IMR-90 (cell line): ENCODE measurements at regions not wholly inside any gene's neighbourhood (a gene's known extent, or its start where the extent isn't known, plus 50 kb on each side); places are given as distances from the start of the nearest gene placed in this dataset.

ENCODE experiments used
- ATAC-seq: fragments of 200-7000 bp; cut with Tn5 transposase; 2 replicates; pipeline ENCODE4 v1.9.1; 2020; ENCODE audit warnings: low read depth, mild to moderate bottlenecking, moderate library complexity
- BruUV-seq: library from RNA; stranded (reverse); fragments of 400-500 nt; replicated peaks from 2 replicates; lab custom pipeline; 2021; lab: Mats Ljungman, UMichigan
- CTCF ChIA-PET: fragments of 300-600 bp; formaldehyde crosslinking; extraction: SDS; loops from one replicate; lab custom pipeline; 2021; ENCODE audit warnings: antibody characterized with exemption; lab: Yijun Ruan, JAX
- POLR2A ChIA-PET: fragments of 300-600 bp; sonication (Branson Sonifier 250); formaldehyde crosslinking; loops from one replicate; lab custom pipeline; 2022; ENCODE audit warnings: antibody characterized with exemption; ENCODE audit not compliant: unreplicated experiment; lab: Charles Lee
- DNase-seq: peaks from one replicate; pipeline ENCODE4 v3.0.0; 2013
- H2AFZ ChIP-seq: replicated peaks from 2 replicates; pipeline ENCODE3; 2013; ENCODE audit warnings: low read length, mild to moderate bottlenecking; ENCODE audit not compliant: poor library complexity
- H2AK5ac ChIP-seq: 2 replicates; pipeline ENCODE4 v1.6.1; 2013; ENCODE audit warnings: low read depth, low read length, inconsistent platforms
- H2AK9ac ChIP-seq: replicated peaks from 2 replicates; pipeline ENCODE3; 2013; ENCODE audit warnings: mild to moderate bottlenecking, low read depth, low read length, moderate library complexity; ENCODE audit not compliant: poor library complexity
- H2BK120ac ChIP-seq: 2 replicates; pipeline ENCODE4 v1.6.1; 2013; ENCODE audit warnings: low read depth, low read length, inconsistent platforms
- H2BK15ac ChIP-seq: 3 replicates; pipeline ENCODE4 v1.6.1; 2013; ENCODE audit warnings: low read depth, low read length, inconsistent platforms
- H2BK20ac ChIP-seq: 2 replicates; pipeline ENCODE4 v1.6.1; 2013; ENCODE audit warnings: low read depth, mild to moderate bottlenecking, inconsistent platforms, low read length, moderate library complexity
- H2BK5ac ChIP-seq: 2 replicates; pipeline ENCODE4 v1.6.1; 2013; ENCODE audit warnings: mild to moderate bottlenecking, low read depth, low read length, inconsistent platforms; ENCODE audit not compliant: poor library complexity, severe bottlenecking
- H3K14ac ChIP-seq: replicated peaks from 2 replicates; pipeline ENCODE4 v1.6.1; 2013; ENCODE audit warnings: low read depth, low read length, inconsistent platforms
- H3K18ac ChIP-seq: 2 replicates; pipeline ENCODE4 v1.6.1; 2013; ENCODE audit warnings: low read depth, low read length, control low read depth
- H3K23ac ChIP-seq: 2 replicates; pipeline ENCODE4 v1.6.1; 2013; ENCODE audit warnings: low read depth, low read length, inconsistent platforms
- H3K27ac ChIP-seq: 2 replicates; pipeline ENCODE4 v1.5.1; 2013; ENCODE audit warnings: mild to moderate bottlenecking, control low read depth, low read length; ENCODE audit not compliant: insufficient read depth
- H3K27me3 ChIP-seq: 2 replicates; pipeline ENCODE4 v1.6.1; 2013; ENCODE audit warnings: low read length; ENCODE audit not compliant: control insufficient read depth, insufficient read depth
- H3K36me3 ChIP-seq: 2 replicates; pipeline ENCODE4 v1.6.1; 2013; ENCODE audit warnings: low read length, mixed read lengths; ENCODE audit not compliant: control insufficient read depth, insufficient read depth
- H3K4ac ChIP-seq: 2 replicates; pipeline ENCODE4 v1.6.1; 2013; ENCODE audit warnings: low read depth, low read length, inconsistent platforms
- H3K4me1 ChIP-seq: 2 replicates; pipeline ENCODE4 v1.6.1; 2013; ENCODE audit warnings: low read length, mixed read lengths; ENCODE audit not compliant: control insufficient read depth, insufficient read depth
- H3K4me2 ChIP-seq: 2 replicates; pipeline ENCODE4 v1.6.1; 2013; ENCODE audit warnings: low read depth, mild to moderate bottlenecking, control low read depth, low read length, moderate library complexity
- H3K4me3 ChIP-seq: 2 replicates; pipeline ENCODE4 v1.5.1; 2013; ENCODE audit warnings: low read depth, mild to moderate bottlenecking, control low read depth, low read length, moderate library complexity; ENCODE audit not compliant: insufficient read depth
- H3K56ac ChIP-seq: 2 replicates; pipeline ENCODE4 v1.6.1; 2013; ENCODE audit warnings: low read length, inconsistent platforms; ENCODE audit not compliant: insufficient read depth; ENCODE audit errors: extremely low read depth
- H3K79me1 ChIP-seq, 2 experiments: 2 replicates each; pipeline ENCODE4 v1.6.1; 2013; ENCODE audit warnings: low read length in 2 of 2, inconsistent platforms in 1 of 2, low read depth in 1 of 2
- H3K9ac ChIP-seq: 2 replicates; pipeline ENCODE4 v1.6.1; 2013; ENCODE audit warnings: low read depth, low read length, control low read depth
- H3K9me1 ChIP-seq: 2 replicates; pipeline ENCODE4 v1.6.1; 2013; ENCODE audit warnings: low read length, inconsistent platforms; ENCODE audit not compliant: insufficient read depth
- H3K9me3 ChIP-seq: 2 replicates; pipeline ENCODE4 v1.6.1; 2013; ENCODE audit warnings: low read length; ENCODE audit not compliant: control insufficient read depth, insufficient read depth
- H4K20me1 ChIP-seq: 2 replicates; pipeline ENCODE4 v1.6.1; 2013; ENCODE audit warnings: low read length, inconsistent platforms; ENCODE audit not compliant: insufficient read depth
- H4K5ac ChIP-seq: 2 replicates; pipeline ENCODE4 v1.6.1; 2013; ENCODE audit warnings: mild to moderate bottlenecking, low read depth, low read length, control low read depth
- H4K8ac ChIP-seq, 2 experiments: 2 replicates each; pipeline ENCODE4 v1.6.1; 2013; ENCODE audit warnings: low read depth in 2 of 2, low read length in 2 of 2, control low read depth in 1 of 2, inconsistent platforms in 1 of 2
- H4K91ac ChIP-seq: 2 replicates; pipeline ENCODE4 v1.6.1; 2013; ENCODE audit warnings: low read depth, low read length, inconsistent platforms; ENCODE audit not compliant: insufficient read depth
- BHLHE40 ChIP-seq: fragments of 150-350 bp; IDR thresholded peaks from 2 replicates; pipeline ENCODE4 v1.6.1; 2016; ENCODE audit warnings: mild to moderate bottlenecking, low read depth, low read length
- CEBPB ChIP-seq: IDR thresholded peaks from 2 replicates; pipeline ENCODE4 v1.6.1; 2012; ENCODE audit warnings: low read depth, low read length, improper control_type of control experiment
- CHD1 ChIP-seq: IDR thresholded peaks from 2 replicates; pipeline ENCODE4 v1.6.1; 2012; ENCODE audit warnings: low read depth, low read length, improper control_type of control experiment
- CTCF ChIP-seq: conservative IDR thresholded peaks from 2 replicates; pipeline ENCODE4 v1.5.1; 2012; ENCODE audit warnings: mild to moderate bottlenecking, low read depth, low read length, improper control_type of control experiment
- ELK1 ChIP-seq: fragments of 150-350 bp; IDR thresholded peaks from 2 replicates; pipeline ENCODE4 v1.6.1; 2016; ENCODE audit warnings: low read depth, mild to moderate bottlenecking, low read length, moderate library complexity, borderline replicate concordance
- FOS ChIP-seq: fragments of 150-350 bp; IDR thresholded peaks from 2 replicates; pipeline ENCODE4 v1.6.1; 2016; ENCODE audit warnings: low read depth, low read length
- MAFK ChIP-seq: IDR thresholded peaks from 2 replicates; pipeline ENCODE4 v1.6.1; 2012; ENCODE audit warnings: low read depth, low read length, improper control_type of control experiment
- MAZ ChIP-seq: IDR thresholded peaks from 2 replicates; pipeline ENCODE4 v1.6.1; 2012; ENCODE audit warnings: low read depth, mild to moderate bottlenecking, low read length, improper control_type of control experiment, moderate library complexity, borderline replicate concordance
- MXI1 ChIP-seq: IDR thresholded peaks from 2 replicates; pipeline ENCODE4 v1.6.1; 2012; ENCODE audit warnings: low read depth, mild to moderate bottlenecking, low read length, moderate library complexity, borderline replicate concordance
- NFE2L2 ChIP-seq: fragments of 150-350 bp; IDR thresholded peaks from 2 replicates; pipeline ENCODE4 v1.6.1; 2016; ENCODE audit warnings: low read depth, mild to moderate bottlenecking, low read length
- POLR2A ChIP-seq: IDR thresholded peaks from 2 replicates; pipeline ENCODE4 v1.6.1; 2012; ENCODE audit warnings: mild to moderate bottlenecking, low read depth, low read length
- RAD21 ChIP-seq: IDR thresholded peaks from 2 replicates; pipeline ENCODE4 v1.6.1; 2012; ENCODE audit warnings: low read length, improper control_type of control experiment
- RCOR1 ChIP-seq: IDR thresholded peaks from 2 replicates; pipeline ENCODE4 v1.6.1; 2012; ENCODE audit warnings: mild to moderate bottlenecking, low read length, improper control_type of control experiment; ENCODE audit not compliant: insufficient replicate concordance
- RFX5 ChIP-seq: IDR thresholded peaks from 2 replicates; pipeline ENCODE4 v1.8.0; 2012; ENCODE audit warnings: low read depth, mild to moderate bottlenecking, low read length, moderate library complexity
- SMC3 ChIP-seq: fragments of 150-350 bp; IDR thresholded peaks from 2 replicates; pipeline ENCODE4 v1.6.1; 2016; ENCODE audit warnings: low read depth, mild to moderate bottlenecking, antibody characterized with exemption, low read length, moderate library complexity
- USF2 ChIP-seq: fragments of 150-350 bp; IDR thresholded peaks from 2 replicates; pipeline ENCODE4 v1.6.1; 2017; ENCODE audit warnings: mild to moderate bottlenecking, antibody characterized with exemption, low read length, low read depth
- WGBS, 2 experiments: methylation state at CpG; one replicate each; pipeline versions ENCODE4 v1.1.5 to v1.1.7; 2013; ENCODE audit warnings: missing lambda C conversion rate in 2 of 2; ENCODE audit not compliant: insufficient read length in 1 of 2; ENCODE audit errors: extremely low coverage in 2 of 2; 5-methylcytosine and 5-hydroxymethylcytosine counted together
- dilution Hi-C: fragments of 300-500 bp; cut with HindIII; formaldehyde crosslinking; loops from one replicate; pipeline ENCODE4 v1.14.3; 2018; ENCODE audit warnings: low sequenced_read_pairs; ENCODE audit not compliant: unreplicated experiment
- in situ Hi-C: fragments of 300-500 bp; cut with MboI; formaldehyde crosslinking; loops from 3 replicates; pipeline ENCODE4 v1.14.3; 2019; ENCODE audit warnings: low sequenced_read_pairs, inconsistent platforms, mixed read lengths
- intact Hi-C: fragments of 100-400 bp; cut with micrococcal nuclease; formaldehyde crosslinking; loops from 2 replicates; pipeline ENCODE4 v1.10.0; 2022

- DNase-seq (no peak), ATAC-seq (no peak)
- no peaks in the 10 kb centered on the region for H3K36me3 ChIP-seq
- no peak overlapping the region for H4K5ac ChIP-seq
- H2AK9ac ChIP-seq = no peak overlapping the region
- CTCF ChIA-PET = no interaction called here
- H2BK120ac ChIP-seq = no peak overlapping the region
- no TSS peak for BruUV-seq
- no peak overlapping the region for H4K8ac ChIP-seq
- H2BK15ac ChIP-seq = no peak overlapping the region
- dilution Hi-C loops (no loop called here), in situ Hi-C loops (no loop called here), intact Hi-C loops (no loop called here)
- no peak overlapping the region for H3K4ac ChIP-seq
- H3K9me1 ChIP-seq = no peaks in the 10 kb centered on the region
- H4K91ac ChIP-seq = no peak overlapping the region
- no peak overlapping the region for H3K9ac ChIP-seq
- H3K27me3 ChIP-seq = no peaks in the 10 kb centered on the region
- no peak overlapping the region for H3K4me2 ChIP-seq
- H3K4me3 ChIP-seq = no peak overlapping the region
- no peaks in the 10 kb centered on the region for H3K4me1 ChIP-seq
- H2BK20ac ChIP-seq = no peak overlapping the region
- H2BK5ac ChIP-seq = no peak overlapping the region
- H3K14ac ChIP-seq = no peak overlapping the region
- no peak for TF ChIP-seq FOS
- no peak for TF ChIP-seq CEBPB
- no peak for TF ChIP-seq ELK1
- no peak for TF ChIP-seq MXI1
- TF ChIP-seq MAFK = no peak
- no peak for TF ChIP-seq RAD21
- TF ChIP-seq NFE2L2 = no peak
- TF ChIP-seq SMC3 = no peak
- no peak for TF ChIP-seq BHLHE40
- no peak for TF ChIP-seq RCOR1
- no peak for TF ChIP-seq USF2
- no peak for TF ChIP-seq MAZ
- no peak for TF ChIP-seq CHD1
- no peak for TF ChIP-seq POLR2A
- no peak for TF ChIP-seq CTCF
- TF ChIP-seq RFX5 = no peak
- no peak overlapping the region for H3K56ac ChIP-seq
- H3K79me1 ChIP-seq = no peaks in the 10 kb centered on the region
- POLR2A ChIA-PET = no interaction called here
- H2AFZ ChIP-seq = no peak overlapping the region
- no peaks in the 10 kb centered on the region; the same call in 1 of the 2 replicates for H3K9me3 ChIP-seq
- no peak overlapping the region for H3K23ac ChIP-seq
- 60% methylated on average over 1 of the region's 6 CpGs; no CpG with 5 or more reads in 1 of the 2 experiments for WGBS, 2 experiments
- H3K27ac ChIP-seq = no peak overlapping the region
- H4K20me1 ChIP-seq = no peaks in the 10 kb centered on the region
- H2AK5ac ChIP-seq = no peak overlapping the region
- H3K18ac ChIP-seq = no peak overlapping the region
Measured at GRCh38 chr1:37094302-37094701, 60.0 kb upstream of the GRIK3 start.
